AG09309 (cell line): ENCODE measurements at regions not wholly inside any gene's neighbourhood (a gene's known extent, or its start where the extent isn't known, plus 50 kb on each side); places are given as distances from the start of the nearest gene placed in this dataset.

Source experiments
- DNase-seq: peaks from one replicate; pipeline ENCODE4 v3.0.0-alpha.2; 2010; ENCODE audit warnings: low read depth
- H3K4me3 ChIP-seq: 2 replicates; pipeline ENCODE4 v1.5.1; 2011; ENCODE audit warnings: mild to moderate bottlenecking, low read depth, low read length, moderate library complexity; ENCODE audit not compliant: control insufficient read depth
- TF ChIP-seq, protein P1 (sequence below): IDR thresholded peaks from 2 replicates; pipeline ENCODE4 v1.5.1; 2011; ENCODE audit warnings: mild to moderate bottlenecking, low read depth, low read length, inconsistent platforms; ENCODE audit not compliant: insufficient read depth, control insufficient read depth; ENCODE audit errors: missing control alignments

DNA sequence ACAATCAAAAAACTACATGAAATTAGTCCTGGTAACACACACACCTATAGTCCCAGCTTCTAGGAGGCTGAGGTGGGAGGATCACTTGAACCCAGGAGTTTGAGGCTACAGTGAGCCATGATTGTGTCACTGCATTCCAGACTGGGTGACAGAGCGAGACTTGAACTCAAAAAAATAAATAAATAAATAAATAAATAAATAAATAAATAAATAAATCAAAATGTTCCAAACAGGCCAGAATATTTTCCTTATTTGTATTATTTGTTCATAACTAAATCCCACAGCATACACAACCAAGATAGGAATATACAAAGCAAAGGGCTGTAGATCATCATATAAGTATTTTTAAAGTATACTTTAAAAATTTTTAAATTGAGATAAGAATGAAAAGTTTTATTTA, 537.2 kb upstream of the CDH8 start:
- no peak for DNase-seq
- TF ChIP-seq, protein P1, sequence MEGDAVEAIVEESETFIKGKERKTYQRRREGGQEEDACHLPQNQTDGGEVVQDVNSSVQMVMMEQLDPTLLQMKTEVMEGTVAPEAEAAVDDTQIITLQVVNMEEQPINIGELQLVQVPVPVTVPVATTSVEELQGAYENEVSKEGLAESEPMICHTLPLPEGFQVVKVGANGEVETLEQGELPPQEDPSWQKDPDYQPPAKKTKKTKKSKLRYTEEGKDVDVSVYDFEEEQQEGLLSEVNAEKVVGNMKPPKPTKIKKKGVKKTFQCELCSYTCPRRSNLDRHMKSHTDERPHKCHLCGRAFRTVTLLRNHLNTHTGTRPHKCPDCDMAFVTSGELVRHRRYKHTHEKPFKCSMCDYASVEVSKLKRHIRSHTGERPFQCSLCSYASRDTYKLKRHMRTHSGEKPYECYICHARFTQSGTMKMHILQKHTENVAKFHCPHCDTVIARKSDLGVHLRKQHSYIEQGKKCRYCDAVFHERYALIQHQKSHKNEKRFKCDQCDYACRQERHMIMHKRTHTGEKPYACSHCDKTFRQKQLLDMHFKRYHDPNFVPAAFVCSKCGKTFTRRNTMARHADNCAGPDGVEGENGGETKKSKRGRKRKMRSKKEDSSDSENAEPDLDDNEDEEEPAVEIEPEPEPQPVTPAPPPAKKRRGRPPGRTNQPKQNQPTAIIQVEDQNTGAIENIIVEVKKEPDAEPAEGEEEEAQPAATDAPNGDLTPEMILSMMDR: no peak
- H3K4me3 ChIP-seq: no peak overlapping the region

DNA sequence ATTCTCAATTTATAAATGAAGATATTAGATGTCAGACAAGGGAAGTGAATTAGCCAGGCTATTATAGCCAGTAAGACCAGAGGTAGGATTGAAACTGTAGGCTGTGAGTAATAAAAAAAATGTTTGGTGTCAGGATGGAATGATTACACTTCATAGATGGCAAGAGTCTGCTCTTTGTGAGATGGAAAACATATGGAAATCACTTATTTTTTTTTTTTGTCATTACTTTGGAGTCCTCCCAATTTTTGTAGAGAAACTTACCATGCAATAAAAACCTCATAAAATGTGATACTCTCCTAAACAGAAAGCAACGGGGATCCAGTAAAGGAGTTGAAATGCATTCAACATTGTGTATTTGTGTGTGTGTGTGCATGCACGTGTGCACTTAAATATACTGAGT, 532.7 kb upstream of the CDH8 start:
- DNase-seq: no peak
- TF ChIP-seq, protein P1: no peak
- H3K4me3 ChIP-seq: no peak overlapping the region

DNA sequence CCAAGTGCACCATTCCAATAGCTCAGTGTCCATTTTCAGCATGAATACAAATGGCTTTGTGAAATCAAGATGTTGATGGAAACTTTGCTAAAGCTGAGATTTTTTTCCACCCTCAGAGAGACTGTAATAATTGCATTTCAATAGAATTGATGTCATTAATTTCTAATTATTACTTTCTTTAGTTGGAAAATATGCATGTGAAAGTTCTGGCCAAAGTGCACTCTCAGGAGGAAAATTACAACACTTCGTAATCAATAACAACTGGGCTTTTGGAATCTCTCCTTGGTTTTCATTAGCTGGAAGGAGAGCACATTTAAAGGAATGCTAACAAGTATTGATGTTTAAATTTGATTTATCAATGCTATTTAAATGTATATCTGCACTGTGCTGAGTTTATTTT, 529.5 kb upstream of the CDH8 start:
- no peak overlapping the region for H3K4me3 ChIP-seq
- no peak for DNase-seq
- TF ChIP-seq, protein P1: no peak

DNA sequence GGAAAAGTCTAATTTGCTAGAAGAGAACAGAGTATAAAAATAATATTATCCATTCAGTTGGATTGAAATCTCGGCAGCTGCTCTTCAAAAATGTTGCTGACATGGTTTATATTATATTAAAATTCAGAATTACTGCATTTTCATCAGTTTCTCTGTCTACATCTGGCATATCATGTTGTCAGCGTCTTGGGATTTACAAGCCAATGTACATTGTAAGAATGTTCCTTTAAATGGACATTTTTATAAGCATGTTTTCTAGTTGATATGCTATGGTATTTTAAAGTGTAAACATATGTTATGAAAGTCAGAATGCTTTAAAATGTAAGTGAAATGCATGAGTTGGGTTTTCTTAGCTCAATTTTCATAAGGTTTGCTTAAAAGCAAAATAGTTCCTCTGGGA, 528.1 kb upstream of the CDH8 start:
- DNase-seq: no peak
- no peak overlapping the region for H3K4me3 ChIP-seq
- TF ChIP-seq, protein P1: no peak

DNA sequence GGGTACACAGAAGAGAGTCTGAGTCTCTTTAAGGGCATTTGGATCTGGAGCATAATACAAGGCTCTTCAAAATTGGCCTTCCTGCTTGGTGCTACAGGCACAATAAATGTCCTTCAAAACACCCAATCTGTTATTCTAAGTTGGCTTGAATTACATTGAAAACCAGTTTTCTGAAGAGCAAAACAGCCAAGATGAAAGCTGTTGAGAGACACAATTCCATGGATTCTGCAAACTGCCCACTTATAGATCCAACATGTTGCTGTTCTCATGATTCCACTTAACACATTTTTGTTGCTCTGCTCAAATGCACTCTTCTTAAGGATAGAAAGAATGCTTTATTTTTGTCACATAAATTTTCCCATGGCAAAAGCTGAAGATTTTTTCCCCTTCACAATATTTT, 525.9 kb upstream of the CDH8 start:
- DNase-seq: no peak
- no peak overlapping the region for H3K4me3 ChIP-seq
- TF ChIP-seq, protein P1: no peak

DNA sequence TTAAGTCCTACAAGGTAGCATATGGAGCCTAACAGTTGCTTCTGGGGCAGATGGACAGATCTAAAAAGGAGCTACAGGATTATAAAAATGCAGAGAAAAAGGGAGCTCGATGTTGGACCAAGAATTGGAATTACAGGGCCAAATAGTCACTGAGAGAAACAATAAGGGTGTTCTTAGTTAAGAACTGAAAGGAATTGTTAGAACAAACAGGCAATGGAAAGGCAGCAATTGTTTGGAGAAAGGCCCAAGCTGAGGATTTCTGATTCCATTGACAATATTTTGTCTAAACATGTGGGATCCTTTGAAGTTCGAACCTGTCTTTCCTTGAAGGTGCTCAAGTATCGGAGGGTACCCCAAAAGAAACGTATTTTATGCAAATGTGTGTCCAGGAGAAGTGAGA, 513.6 kb upstream of the CDH8 start:
- TF ChIP-seq, protein P1: no peak
- DNase-seq: no peak
- no peak overlapping the region for H3K4me3 ChIP-seq

DNA sequence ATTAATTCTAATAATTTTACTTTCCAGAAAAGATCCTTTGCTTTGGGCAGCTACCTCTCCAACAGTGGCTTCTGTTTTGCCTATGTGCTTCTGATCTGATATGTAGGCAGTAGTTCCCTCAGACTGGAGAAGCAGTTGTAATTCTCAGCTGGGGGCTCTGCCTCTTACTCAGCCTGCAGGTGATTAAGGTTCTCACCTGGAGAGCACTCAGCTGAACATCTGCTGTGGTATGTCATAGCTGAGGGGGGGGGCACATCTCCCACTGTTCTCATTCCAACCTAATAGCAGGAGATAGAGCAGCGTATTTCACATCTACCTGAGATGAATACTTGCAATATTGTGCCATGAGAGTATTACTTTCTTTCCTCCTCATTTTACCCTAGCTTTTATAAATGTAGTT, 511.9 kb upstream of the CDH8 start:
- DNase-seq: no peak
- TF ChIP-seq, protein P1: no peak
- no peak overlapping the region for H3K4me3 ChIP-seq
